OCI-LY3 (cell line): ENCODE measurements at regions not wholly inside any gene's neighbourhood (a gene's known extent, or its start where the extent isn't known, plus 50 kb on each side); places are given as distances from the start of the nearest gene placed in this dataset.
"Not testable (repeated sequence)": the region's sequence is repeated elsewhere in the genome, so short reads cannot be mapped to it uniquely, and the experiment has no call there.

ENCODE experiments used
- H2AFZ ChIP-seq: fragments of 200-600, 300-600 bp; shearing (Covaris generic); 2 replicates; pipeline ENCODE4 v1.6.0; 2014; ENCODE audit warnings: antibody characterized with exemption, low read depth, low read length
- H3K27ac ChIP-seq: fragments of 200-600, 300-600 bp; sonication (generic); 2 replicates; pipeline ENCODE4 v1.5.1; 2014; ENCODE audit warnings: mild to moderate bottlenecking, low read length, moderate library complexity, mixed read lengths
- H3K27me3 ChIP-seq: fragments of 200-600, 300-600 bp; sonication (generic); 2 replicates; pipeline ENCODE4 v1.6.1; 2014; ENCODE audit warnings: low read depth, low read length, mixed read lengths
- H3K36me3 ChIP-seq: fragments of 200-600, 300-600 bp; sonication (generic); replicated peaks from 2 replicates; pipeline ENCODE3; 2014; ENCODE audit warnings: low read depth, low read length, mixed read lengths
- H3K4me1 ChIP-seq: fragments of 300-600, 200-600 bp; sonication (generic); 2 replicates; pipeline ENCODE4 v1.6.1; 2014; ENCODE audit warnings: low read length, mixed read lengths
- H3K4me2 ChIP-seq: fragments of 200-600, 300-600 bp; sonication (generic); 2 replicates; pipeline ENCODE4 v1.6.1; 2014; ENCODE audit warnings: low read length, mixed read lengths
- H3K4me3 ChIP-seq: fragments of 300-600, 200-600 bp; sonication (generic); 2 replicates; pipeline ENCODE4 v1.5.1; 2014; ENCODE audit warnings: antibody characterized with exemption, mild to moderate bottlenecking, low read length, moderate library complexity
- H3K79me2 ChIP-seq: fragments of 300-600, 200-600 bp; shearing (Covaris generic); 2 replicates; pipeline ENCODE4 v1.6.1; 2014; ENCODE audit warnings: mild to moderate bottlenecking, low read length, mixed read lengths
- H3K9ac ChIP-seq: fragments of 300-600, 200-600 bp; shearing (Covaris generic); 2 replicates; pipeline ENCODE4 v1.6.0; 2014; ENCODE audit warnings: mild to moderate bottlenecking, low read length, moderate library complexity
- H3K9me3 ChIP-seq: fragments of 200-600, 300-600 bp; shearing (Covaris generic); 2 replicates; pipeline ENCODE4 v1.6.1; 2014; ENCODE audit warnings: low read length, mixed read lengths; ENCODE audit not compliant: insufficient read depth
- H4K20me1 ChIP-seq: fragments of 200-600, 300-600 bp; sonication (generic); 2 replicates; pipeline ENCODE4 v1.6.1; 2016; ENCODE audit warnings: low read length, mixed read lengths; ENCODE audit not compliant: insufficient read depth
- CTCF ChIP-seq: fragments of 200-600, 300-600 bp; sonication (generic); IDR thresholded peaks from 2 replicates; pipeline ENCODE4 v1.5.1; 2014; ENCODE audit warnings: antibody characterized with exemption, low read length, low read depth
- EZH2phosphoT487 ChIP-seq: fragments of 200-600 bp; shearing (Covaris generic); IDR thresholded peaks from 2 replicates; pipeline ENCODE4 v1.6.1; 2018; ENCODE audit warnings: antibody characterized with exemption, mixed run types, low read depth

GRCh38 chr7:115177823-115178222 is 255.9 kb downstream of the MDFIC start:
- Histone ChIP-seq H3K4me2 (no peak overlapping the region), H3K36me3 (no peaks in the 10 kb centered on the region), H3K27me3 (no peaks in the 10 kb centered on the region), H3K4me1 (no peaks in the 10 kb centered on the region), H3K4me3 (no peak overlapping the region), H3K27ac (no peak overlapping the region), H3K9ac (no peak overlapping the region), H3K79me2 (no peaks in the 10 kb centered on the region), H2AFZ (no peak overlapping the region), H4K20me1 (no peaks in the 10 kb centered on the region), H3K9me3 (no peaks in the 10 kb centered on the region)
- TF ChIP-seq EZH2phosphoT487: no peak
- no peak for TF ChIP-seq CTCF

GRCh38 chr7:115177103-115177502 is 255.2 kb downstream of the MDFIC start:
- H3K36me3 ChIP-seq: no peaks in the 10 kb centered on the region
- TF ChIP-seq CTCF (no peak), EZH2phosphoT487 (no peak)
- no peaks in the 10 kb centered on the region for H3K4me1 ChIP-seq
- no peak overlapping the region for H3K4me3 ChIP-seq
- no peaks in the 10 kb centered on the region for H4K20me1 ChIP-seq
- no peak overlapping the region for H3K4me2 ChIP-seq
- H3K79me2 ChIP-seq: no peaks in the 10 kb centered on the region
- no peak overlapping the region for H3K9ac ChIP-seq
- H2AFZ ChIP-seq: no peak overlapping the region
- H3K27ac ChIP-seq: no peak overlapping the region
- no peaks in the 10 kb centered on the region for H3K27me3 ChIP-seq
- no peaks in the 10 kb centered on the region for H3K9me3 ChIP-seq

GRCh38 chr7:115172397-115172796 is 250.5 kb downstream of the MDFIC start:
- H4K20me1 ChIP-seq, H3K9ac ChIP-seq, H3K27ac ChIP-seq, H3K36me3 ChIP-seq, H3K9me3 ChIP-seq, H2AFZ ChIP-seq, H3K4me3 ChIP-seq, H3K4me2 ChIP-seq, H3K79me2 ChIP-seq, H3K27me3 ChIP-seq, H3K4me1 ChIP-seq: not testable (repeated sequence)

- H4K20me1 ChIP-seq: no peaks in the 10 kb centered on the region
- H2AFZ ChIP-seq: peak overlapping the region; percentile 47; the same call in 1 of the 2 replicates
- H3K27me3 ChIP-seq: no peaks in the 10 kb centered on the region
- peak overlapping the region; percentile 14; the same call in 1 of the 2 replicates for H3K4me2 ChIP-seq
- peaks cover 35% of the 10 kb centered on the region for H3K4me1 ChIP-seq
- H3K9ac ChIP-seq: no peak overlapping the region
- no peaks in the 10 kb centered on the region for H3K9me3 ChIP-seq
- no peaks in the 10 kb centered on the region for H3K36me3 ChIP-seq
- TF ChIP-seq CTCF (no peak), EZH2phosphoT487 (no peak)
- H3K79me2 ChIP-seq: no peaks in the 10 kb centered on the region
- no peak overlapping the region for H3K27ac ChIP-seq
- H3K4me3 ChIP-seq: no peak overlapping the region
Measured at GRCh38 chr7:115153769-115154477, 232.0 kb downstream of the MDFIC start.
